ENCODE measurements at regions not wholly inside any gene's neighbourhood (a gene's known extent, or its start where the extent isn't known, plus 50 kb on each side); places are given as distances from the start of the nearest gene placed in this dataset.

GRCh38 chr2:217517402-217517801, 485.4 kb downstream of the TNS1 start:
- H3K27me3 Mint-ChIP-seq (ENCODE audit: unreplicated experiment): no peaks in the 10 kb centered on the region
- no peak for TF ChIP-seq CTCF (IDR thresholded peaks at IDR 0.05; ENCODE audit: unreplicated experiment)
- no peak overlapping the region for H3K27ac Mint-ChIP-seq (ENCODE audit: unreplicated experiment)
- DNase-seq (ENCODE audit: low spot score): no peak
- H3K4me1 Mint-ChIP-seq (ENCODE audit: unreplicated experiment): peaks cover 7% of the 10 kb centered on the region
- H3K4me3 Mint-ChIP-seq (ENCODE audit: unreplicated experiment): no peak overlapping the region
- H3K9me3 Mint-ChIP-seq (ENCODE audit: unreplicated experiment): no peaks in the 10 kb centered on the region
- H3K36me3 Mint-ChIP-seq (ENCODE audit: low read depth, unreplicated experiment): no peaks in the 10 kb centered on the region

GRCh38 chr2:217515615-217516309, 487.0 kb downstream of the TNS1 start:
- no peak for DNase-seq (ENCODE audit: low spot score)
- Mint-ChIP-seq H3K4me1 (ENCODE audit: unreplicated experiment) (peaks cover 11% of the 10 kb centered on the region), H3K27me3 (ENCODE audit: unreplicated experiment) (no peaks in the 10 kb centered on the region), H3K4me3 (ENCODE audit: unreplicated experiment) (no peak overlapping the region), H3K36me3 (ENCODE audit: low read depth, unreplicated experiment) (no peaks in the 10 kb centered on the region), H3K27ac (ENCODE audit: unreplicated experiment) (no peak overlapping the region), H3K9me3 (ENCODE audit: unreplicated experiment) (no peaks in the 10 kb centered on the region)
- TF ChIP-seq CTCF (IDR thresholded peaks at IDR 0.05; ENCODE audit: unreplicated experiment): no peak

- Mint-ChIP-seq H3K4me1 (ENCODE audit: unreplicated experiment) (peaks cover 22% of the 10 kb centered on the region), H3K9me3 (ENCODE audit: unreplicated experiment) (no peaks in the 10 kb centered on the region), H3K4me3 (ENCODE audit: unreplicated experiment) (no peak overlapping the region), H3K27ac (ENCODE audit: unreplicated experiment) (no peak overlapping the region), H3K27me3 (ENCODE audit: unreplicated experiment) (no peaks in the 10 kb centered on the region), H3K36me3 (ENCODE audit: low read depth, unreplicated experiment) (no peaks in the 10 kb centered on the region)
- DNase-seq (ENCODE audit: low spot score): no peak
- TF ChIP-seq CTCF (IDR thresholded peaks at IDR 0.05; ENCODE audit: unreplicated experiment): no peak
Measured at GRCh38 chr2:217513258-217513657, 489.5 kb downstream of the TNS1 start.

- H3K36me3 Mint-ChIP-seq (ENCODE audit: low read depth, unreplicated experiment): no peaks in the 10 kb centered on the region
- H3K9me3 Mint-ChIP-seq (ENCODE audit: unreplicated experiment): no peaks in the 10 kb centered on the region
- no peak for TF ChIP-seq CTCF (IDR thresholded peaks at IDR 0.05; ENCODE audit: unreplicated experiment)
- H3K27ac Mint-ChIP-seq (ENCODE audit: unreplicated experiment): no peak overlapping the region
- no peak for DNase-seq (ENCODE audit: low spot score)
- H3K4me1 Mint-ChIP-seq (ENCODE audit: unreplicated experiment): peaks cover 25% of the 10 kb centered on the region
- H3K27me3 Mint-ChIP-seq (ENCODE audit: unreplicated experiment): no peaks in the 10 kb centered on the region
- H3K4me3 Mint-ChIP-seq (ENCODE audit: unreplicated experiment): no peak overlapping the region
Measured at GRCh38 chr2:217512728-217513127, 490.1 kb downstream of the TNS1 start.

GRCh38 chr2:217512259-217512658, 490.5 kb downstream of the TNS1 start:
- TF ChIP-seq CTCF (IDR thresholded peaks at IDR 0.05; ENCODE audit: unreplicated experiment): no peak
- H3K9me3 Mint-ChIP-seq (ENCODE audit: unreplicated experiment): no peaks in the 10 kb centered on the region
- peaks cover 25% of the 10 kb centered on the region for H3K4me1 Mint-ChIP-seq (ENCODE audit: unreplicated experiment)
- no peak overlapping the region for H3K27ac Mint-ChIP-seq (ENCODE audit: unreplicated experiment)
- no peaks in the 10 kb centered on the region for H3K27me3 Mint-ChIP-seq (ENCODE audit: unreplicated experiment)
- no peak overlapping the region for H3K4me3 Mint-ChIP-seq (ENCODE audit: unreplicated experiment)
- no peaks in the 10 kb centered on the region for H3K36me3 Mint-ChIP-seq (ENCODE audit: low read depth, unreplicated experiment)
- DNase-seq (ENCODE audit: low spot score): no peak
